Superior temporal gyrus (tissue), 1 donor: ENCODE measurements at regions not wholly inside any gene's neighbourhood (a gene's known extent, or its start where the extent isn't known, plus 50 kb on each side); places are given as distances from the start of the nearest gene placed in this dataset.

Experiments used
- DNase-seq: peaks from one replicate; pipeline ENCODE4 v3.0.0-alpha.2; 2016; ENCODE audit errors: extremely low spot score

DNA sequence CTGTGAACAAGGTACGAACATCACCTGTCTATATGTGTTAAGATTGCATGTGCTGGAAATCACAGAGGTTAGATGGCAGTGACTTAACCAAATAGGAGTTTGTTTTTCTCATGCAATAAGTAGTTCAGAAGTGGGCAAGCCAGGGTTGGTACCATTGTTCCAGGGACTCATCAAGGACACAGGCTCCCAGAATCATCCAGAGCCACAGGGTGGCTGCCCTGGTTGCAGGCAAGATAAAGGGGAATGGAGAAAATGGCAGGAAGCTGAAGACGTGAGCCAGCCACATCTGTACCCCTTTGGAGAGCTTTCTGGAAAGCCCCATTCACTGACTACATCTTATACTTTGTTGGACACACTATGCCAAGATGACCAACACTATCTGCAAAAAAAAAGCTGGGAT is 126.0 kb upstream of the IL12B start:
- no peak for DNase-seq

GRCh38 chr5:159456722-159457465 is 126.6 kb upstream of the IL12B start:
- DNase-seq, result peak; percentile 26

DNA sequence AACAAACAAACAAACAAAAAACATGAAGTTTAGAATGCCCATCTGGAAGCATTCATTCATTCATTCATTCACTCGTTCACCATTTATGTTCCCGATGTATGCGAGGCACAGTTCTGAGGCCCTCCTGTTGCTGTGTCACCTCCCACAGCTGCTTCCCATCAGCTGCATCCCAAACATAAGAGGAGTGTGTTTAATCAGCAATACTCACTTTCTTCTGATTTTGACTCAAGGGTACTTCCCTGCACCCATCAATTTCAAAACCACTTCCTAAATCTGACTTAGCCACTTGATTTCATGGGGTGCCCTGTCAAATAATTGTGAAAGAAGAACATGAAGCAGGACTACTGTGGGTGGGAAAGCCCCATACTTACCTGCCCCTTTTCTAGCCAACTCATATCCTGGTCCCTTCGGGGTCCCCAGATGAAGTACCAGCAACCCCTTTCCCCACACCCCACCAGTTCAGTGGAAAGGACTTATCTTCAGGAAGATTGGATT is 128.0 kb upstream of the IL12B start:
- no peak for DNase-seq

- no peak for DNase-seq
Measured at GRCh38 chr5:159459132-159459627, 128.9 kb upstream of the IL12B start.

DNA sequence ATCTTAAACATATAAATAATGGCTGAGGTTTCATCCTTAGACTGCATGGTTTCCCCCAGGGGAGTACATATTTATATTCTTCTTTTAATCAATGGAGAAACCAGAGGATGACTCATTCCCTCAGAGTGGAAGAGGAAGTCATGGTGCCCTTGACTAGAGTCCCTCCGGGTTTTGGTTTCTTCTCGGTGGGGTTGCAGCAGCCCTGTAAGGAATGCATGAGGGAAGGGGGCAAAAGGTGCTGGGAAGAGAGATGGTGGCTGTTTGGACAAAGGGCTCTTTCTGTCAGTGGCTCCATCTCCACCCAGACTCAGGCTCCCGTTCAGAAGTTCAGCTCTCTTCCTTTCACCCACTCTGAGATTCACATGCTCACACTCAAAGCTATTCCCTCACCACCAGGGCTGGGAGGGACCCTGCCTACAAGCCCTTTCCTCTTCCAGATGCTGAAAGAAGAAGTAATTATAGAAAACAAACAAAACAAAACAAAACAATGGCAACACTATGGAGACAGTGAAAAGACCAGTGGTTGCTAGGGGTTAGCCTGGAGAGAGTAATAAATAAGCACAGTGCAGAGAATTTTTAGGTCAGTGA is 129.8 kb upstream of the IL12B start:
- DNase-seq, result no peak

- DNase-seq, result no peak
Measured at GRCh38 chr5:159463590-159464321, 133.5 kb upstream of the IL12B start.

GRCh38 chr5:159465604-159466003 is 135.3 kb upstream of the IL12B start:
- DNase-seq, result no peak

DNA sequence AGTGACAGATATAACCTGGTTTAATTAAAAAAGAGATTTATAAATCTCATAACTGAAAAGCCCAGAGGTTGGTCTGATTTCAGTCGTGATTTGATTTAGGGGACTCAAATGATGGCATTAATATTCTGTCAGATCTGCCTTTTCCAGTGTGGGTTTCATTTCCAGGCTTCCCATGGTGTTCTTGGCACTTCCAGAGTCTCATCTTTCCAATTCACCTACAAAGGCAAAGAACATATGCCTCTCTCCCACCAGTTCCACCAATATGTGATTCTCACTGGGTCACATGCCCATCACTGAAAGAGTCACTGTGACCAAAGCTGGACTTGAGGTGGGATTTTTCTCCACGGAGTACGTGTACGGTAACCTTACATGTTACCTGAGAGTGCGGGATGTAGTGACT is 137.4 kb upstream of the IL12B start:
- DNase-seq, result no peak

- DNase-seq, result no peak
Measured at GRCh38 chr5:159469496-159470372, 139.4 kb upstream of the IL12B start.

DNA sequence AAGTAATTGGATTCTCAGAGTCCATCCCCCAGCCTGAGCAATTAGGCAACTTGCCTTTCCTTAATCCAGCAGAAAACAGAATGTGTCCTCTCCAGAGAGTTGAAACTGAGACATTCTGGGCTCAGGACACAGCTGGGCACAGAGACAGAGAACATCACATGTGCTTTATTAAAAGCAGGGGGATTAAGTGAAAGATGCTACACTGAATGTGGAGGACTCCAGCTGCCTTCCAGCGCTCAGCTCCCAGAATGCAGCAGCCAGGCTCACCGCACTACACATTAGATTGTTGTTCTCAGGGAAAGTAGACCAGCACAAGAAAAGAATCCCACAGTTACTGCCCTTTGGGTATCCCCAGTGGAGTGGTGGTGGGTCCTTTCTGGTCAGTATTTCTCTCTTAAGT is 141.6 kb upstream of the IL12B start:
- DNase-seq, result no peak

- no peak for DNase-seq
Measured at GRCh38 chr5:159475026-159475425, 144.7 kb upstream of the IL12B start.

GRCh38 chr5:159478950-159479349 is 148.7 kb upstream of the IL12B start:
- DNase-seq, result no peak

DNA sequence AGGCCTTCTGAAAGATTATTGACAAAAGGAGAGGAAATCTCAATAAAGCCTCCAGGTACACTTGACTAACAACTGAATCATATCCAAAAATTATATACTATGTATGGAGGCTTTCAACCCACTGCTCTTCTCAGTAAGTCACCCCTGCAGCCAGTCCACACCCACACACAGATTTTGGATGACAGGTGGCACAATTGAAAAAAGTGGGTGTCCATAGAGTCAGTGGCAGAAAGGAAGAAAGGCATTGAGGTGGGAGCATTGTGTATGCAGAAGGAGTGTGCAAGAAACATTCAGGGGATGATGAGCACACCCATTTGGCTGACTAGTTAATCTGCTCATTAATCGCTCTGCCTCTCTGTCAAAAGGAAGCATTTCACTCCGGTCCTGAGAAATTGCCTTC is 150.6 kb upstream of the IL12B start:
- DNase-seq, result no peak

- no peak for DNase-seq
Measured at GRCh38 chr5:159481751-159482150, 151.5 kb upstream of the IL12B start.

GRCh38 chr5:159486836-159487235 is 156.5 kb upstream of the IL12B start:
- peak; percentile 35 for DNase-seq

- no peak for DNase-seq
Measured at GRCh38 chr5:159488516-159488915, 158.2 kb upstream of the IL12B start.

DNA sequence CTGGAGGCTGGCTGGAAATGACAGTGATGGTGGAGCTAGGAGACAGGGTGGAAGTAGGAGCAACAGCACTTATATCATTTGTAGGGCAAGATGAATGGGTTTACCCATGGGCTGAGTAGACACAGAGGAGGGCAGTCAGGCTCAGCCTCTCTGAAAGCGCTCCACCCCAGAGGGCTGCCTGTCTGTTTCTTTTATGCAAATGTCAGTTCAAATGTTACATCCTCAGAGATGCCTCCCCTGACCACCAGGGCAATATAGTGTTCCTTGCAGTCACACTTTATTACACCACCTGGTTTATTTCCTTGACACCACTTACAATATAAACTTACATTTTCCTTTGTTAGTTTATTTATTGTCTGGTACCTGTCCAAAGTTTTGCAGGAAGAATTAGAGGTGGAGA is 159.5 kb upstream of the IL12B start:
- DNase-seq, result no peak

DNA sequence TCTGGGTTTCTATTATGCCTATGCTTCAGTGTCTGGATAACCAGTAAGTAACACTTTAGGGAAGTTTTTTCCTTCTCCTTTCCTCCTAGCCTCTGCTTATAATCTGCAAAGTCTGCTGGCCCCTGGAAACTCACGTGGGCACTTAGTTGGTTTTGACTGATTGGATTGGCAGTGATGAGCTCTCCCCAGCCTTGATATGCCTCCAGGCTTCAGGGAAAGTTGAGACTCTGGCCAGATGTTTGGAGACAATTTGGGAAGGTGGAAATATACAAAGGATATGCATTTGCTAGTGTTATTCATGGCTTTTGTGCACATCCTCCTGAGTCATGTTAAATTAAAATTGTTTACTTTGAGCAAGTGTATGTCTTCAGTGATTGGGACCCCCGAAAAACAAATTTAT is 160.2 kb upstream of the IL12B start:
- DNase-seq, result no peak

GRCh38 chr5:159493696-159494095 is 163.4 kb upstream of the IL12B start:
- DNase-seq, result no peak

DNA sequence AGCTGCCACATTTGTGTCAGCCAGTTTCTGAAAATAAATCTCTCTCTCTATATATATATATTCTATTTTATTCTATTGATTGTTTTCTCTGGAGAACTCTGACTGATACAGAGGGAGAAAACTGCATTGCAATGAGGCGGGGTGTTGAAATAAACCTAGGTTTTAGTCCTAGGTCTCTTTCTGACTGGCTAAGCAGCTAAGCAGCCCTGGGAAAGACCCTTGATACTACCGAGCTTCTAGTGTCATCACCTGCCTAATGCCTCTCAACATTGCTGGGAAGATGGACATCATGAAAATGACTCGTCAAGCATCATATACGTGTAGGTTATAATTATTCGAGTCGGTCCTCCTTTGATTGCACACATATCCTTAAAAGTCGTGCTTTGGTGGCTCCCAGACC is 166.5 kb upstream of the IL12B start:
- DNase-seq, result no peak

DNA sequence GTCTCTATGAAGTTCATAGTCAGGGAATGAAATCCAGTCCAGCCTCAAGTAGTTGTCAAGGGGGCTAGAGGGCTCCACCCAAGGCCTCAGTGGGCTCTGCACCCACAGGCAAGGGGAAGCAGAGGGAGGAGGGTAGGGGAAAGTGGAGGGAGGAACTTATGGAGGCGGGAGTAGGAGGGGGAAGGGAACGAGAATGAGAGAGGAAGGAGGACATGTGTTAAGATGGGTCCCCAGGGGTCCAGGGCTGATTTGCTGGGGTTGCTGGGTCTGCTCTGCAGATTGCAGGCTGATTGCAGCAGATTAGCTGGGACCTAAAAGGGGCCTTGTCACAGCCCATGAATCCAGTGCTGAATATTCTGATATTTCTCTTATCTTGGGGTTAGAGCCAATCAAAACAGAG is 166.9 kb upstream of the IL12B start:
- DNase-seq, result no peak

GRCh38 chr5:159498630-159499029 is 168.3 kb upstream of the IL12B start:
- no peak for DNase-seq
